Activated naive CD8-positive, alpha-beta T cell treated with anti-CD3 and anti-CD28 coated beads for 36 hours (primary cell): ENCODE measurements at regions not wholly inside any gene's neighbourhood (a gene's known extent, or its start where the extent isn't known, plus 50 kb on each side); places are given as distances from the start of the nearest gene placed in this dataset.
"Not testable (repeated sequence)": the region's sequence is repeated elsewhere in the genome, so short reads cannot be mapped to it uniquely, and the experiment has no call there.

Source experiments
- DNase-seq: peaks from one replicate; pipeline ENCODE4 v3.0.0; 2021
- H3K27ac Mint-ChIP-seq: one replicate; pipeline ENCODE4 v1.8.0; 2022; ENCODE audit warnings: mild to moderate bottlenecking, moderate library complexity, mixed read lengths
- H3K27me3 Mint-ChIP-seq: one replicate; pipeline ENCODE4 v1.8.0; 2022; ENCODE audit warnings: mild to moderate bottlenecking, mixed read lengths
- H3K36me3 Mint-ChIP-seq: one replicate; pipeline ENCODE4 v1.8.0; 2021; ENCODE audit warnings: mild to moderate bottlenecking, mixed read lengths
- H3K4me1 Mint-ChIP-seq: one replicate; pipeline ENCODE4 v1.8.0; 2021; ENCODE audit warnings: mixed read lengths
- H3K4me3 Mint-ChIP-seq: one replicate; pipeline ENCODE4 v1.8.0; 2022; ENCODE audit warnings: mild to moderate bottlenecking, moderate library complexity, mixed read lengths
- H3K9me3 Mint-ChIP-seq: one replicate; pipeline ENCODE4 v1.8.0; 2022; ENCODE audit warnings: mixed read lengths

- H3K4me1 Mint-ChIP-seq, H3K4me3 Mint-ChIP-seq, H3K9me3 Mint-ChIP-seq, H3K27ac Mint-ChIP-seq, H3K36me3 Mint-ChIP-seq, DNase-seq, H3K27me3 Mint-ChIP-seq: not testable (repeated sequence)
Observed at GRCh38 chr6:68056596-68056995, 578.5 kb upstream of the ADGRB3 start.

DNA sequence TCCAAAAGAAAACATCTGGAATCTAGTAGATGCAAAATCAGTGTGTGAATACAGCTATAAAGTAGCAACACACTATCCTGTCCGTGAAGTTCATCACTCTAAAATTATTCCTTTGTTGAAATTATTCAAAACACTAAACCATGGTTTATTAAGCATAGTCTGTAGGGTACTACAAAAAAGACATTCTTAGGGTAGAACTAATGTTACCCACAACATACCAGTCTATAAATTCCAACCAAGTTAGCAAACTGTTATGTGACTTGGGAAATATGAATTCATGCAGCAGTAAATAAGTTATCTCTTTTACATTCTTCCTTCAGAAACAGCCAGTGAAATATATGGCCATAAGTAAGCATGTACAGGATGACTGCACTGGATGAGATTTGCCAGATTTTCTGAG lies 580.3 kb upstream of the ADGRB3 start:
- H3K27me3 Mint-ChIP-seq: no peaks in the 10 kb centered on the region
- no peak overlapping the region for H3K4me3 Mint-ChIP-seq
- no peaks in the 10 kb centered on the region for H3K4me1 Mint-ChIP-seq
- peaks cover 1% of the 10 kb centered on the region for H3K9me3 Mint-ChIP-seq
- H3K27ac Mint-ChIP-seq: no peak overlapping the region
- no peak for DNase-seq
- no peaks in the 10 kb centered on the region for H3K36me3 Mint-ChIP-seq

DNA sequence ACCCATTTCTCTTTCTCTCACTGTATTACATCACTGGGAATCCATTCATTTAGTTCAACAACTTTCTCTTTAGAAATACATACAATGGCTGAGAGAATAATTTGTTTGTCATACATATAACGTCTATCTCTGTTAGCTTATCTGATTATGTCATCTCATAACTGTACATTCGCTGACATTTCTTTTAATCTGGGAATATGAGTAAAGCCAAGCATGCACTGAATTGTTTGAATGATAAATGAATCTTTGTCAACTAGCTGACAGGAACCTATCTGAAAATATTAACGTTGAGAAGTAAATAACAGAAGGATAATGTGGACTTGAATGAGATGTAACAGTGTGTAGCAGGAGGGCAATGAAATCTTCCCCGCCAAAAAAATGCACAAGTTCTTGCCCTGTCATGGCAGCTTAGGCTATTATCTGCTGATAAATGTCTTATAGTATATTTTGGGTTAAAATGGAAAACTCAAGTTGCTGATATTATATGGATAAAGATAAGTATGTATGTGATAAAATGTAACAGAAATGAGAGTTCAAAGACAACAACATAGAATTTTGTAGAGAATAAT lies 581.2 kb upstream of the ADGRB3 start:
- no peaks in the 10 kb centered on the region for H3K27me3 Mint-ChIP-seq
- no peaks in the 10 kb centered on the region for H3K36me3 Mint-ChIP-seq
- no peak overlapping the region for H3K27ac Mint-ChIP-seq
- no peak overlapping the region for H3K4me3 Mint-ChIP-seq
- no peak for DNase-seq
- peaks cover 1% of the 10 kb centered on the region for H3K9me3 Mint-ChIP-seq
- no peaks in the 10 kb centered on the region for H3K4me1 Mint-ChIP-seq

GRCh38 chr6:68052234-68052633 lies 582.8 kb upstream of the ADGRB3 start:
- Mint-ChIP-seq H3K36me3 (no peaks in the 10 kb centered on the region), H3K27me3 (no peaks in the 10 kb centered on the region), H3K9me3 (peaks cover 1% of the 10 kb centered on the region), H3K4me3 (no peak overlapping the region), H3K4me1 (no peaks in the 10 kb centered on the region), H3K27ac (no peak overlapping the region)
- no peak for DNase-seq

DNA sequence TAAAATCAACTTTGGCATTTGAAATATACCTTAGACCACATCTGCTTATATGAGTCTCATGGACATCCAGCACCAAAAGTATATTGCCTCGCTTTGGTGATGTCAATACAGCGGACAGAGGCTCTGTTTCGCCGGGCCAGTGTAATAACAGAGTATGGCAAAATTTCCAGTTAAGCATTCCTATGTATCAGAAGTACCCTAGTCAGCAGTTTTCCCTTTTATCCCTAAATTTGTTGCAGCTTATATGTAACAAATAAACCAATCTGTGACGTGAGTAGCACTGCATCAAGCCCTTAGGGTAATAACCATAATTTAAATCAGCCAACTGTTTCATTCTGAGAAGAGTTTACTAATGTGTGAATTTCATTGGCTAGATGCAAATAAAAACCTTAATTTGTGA lies 585.5 kb upstream of the ADGRB3 start:
- H3K36me3 Mint-ChIP-seq: no peaks in the 10 kb centered on the region
- no peak overlapping the region for H3K27ac Mint-ChIP-seq
- H3K4me1 Mint-ChIP-seq: no peaks in the 10 kb centered on the region
- no peak overlapping the region for H3K4me3 Mint-ChIP-seq
- DNase-seq: no peak
- peaks cover 1% of the 10 kb centered on the region for H3K9me3 Mint-ChIP-seq
- H3K27me3 Mint-ChIP-seq: no peaks in the 10 kb centered on the region

GRCh38 chr6:68046756-68047155 lies 588.3 kb upstream of the ADGRB3 start:
- H3K27me3 Mint-ChIP-seq: no peaks in the 10 kb centered on the region
- no peak overlapping the region for H3K4me3 Mint-ChIP-seq
- H3K9me3 Mint-ChIP-seq: peaks cover 1% of the 10 kb centered on the region
- no peaks in the 10 kb centered on the region for H3K4me1 Mint-ChIP-seq
- no peak overlapping the region for H3K27ac Mint-ChIP-seq
- no peaks in the 10 kb centered on the region for H3K36me3 Mint-ChIP-seq
- DNase-seq: no peak

DNA sequence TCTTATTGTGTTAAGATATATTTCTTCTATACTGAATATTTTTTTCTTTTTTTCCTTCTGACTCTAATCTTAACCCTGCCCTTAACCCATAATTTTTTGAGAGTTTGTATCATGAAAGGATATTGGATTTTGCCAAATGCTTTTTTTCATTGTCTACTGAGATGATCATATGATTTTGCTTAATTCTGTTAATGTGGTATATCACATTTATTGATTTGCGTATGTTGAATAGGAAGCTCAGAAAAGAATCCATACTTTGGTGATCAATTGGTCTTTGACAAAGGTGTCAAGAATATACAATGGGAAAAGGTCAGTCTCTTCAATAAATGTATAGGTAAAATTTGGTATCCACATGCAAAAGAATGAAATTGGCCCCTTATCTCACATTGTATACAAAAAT lies 588.8 kb upstream of the ADGRB3 start:
- H3K4me3 Mint-ChIP-seq: no peak overlapping the region
- H3K36me3 Mint-ChIP-seq: no peaks in the 10 kb centered on the region
- H3K4me1 Mint-ChIP-seq: no peaks in the 10 kb centered on the region
- no peaks in the 10 kb centered on the region for H3K27me3 Mint-ChIP-seq
- peaks cover 1% of the 10 kb centered on the region for H3K9me3 Mint-ChIP-seq
- no peak for DNase-seq
- no peak overlapping the region for H3K27ac Mint-ChIP-seq

- H3K27ac Mint-ChIP-seq: no peak overlapping the region
Observed at GRCh38 chr6:68045193-68045592, 589.9 kb upstream of the ADGRB3 start.

DNA sequence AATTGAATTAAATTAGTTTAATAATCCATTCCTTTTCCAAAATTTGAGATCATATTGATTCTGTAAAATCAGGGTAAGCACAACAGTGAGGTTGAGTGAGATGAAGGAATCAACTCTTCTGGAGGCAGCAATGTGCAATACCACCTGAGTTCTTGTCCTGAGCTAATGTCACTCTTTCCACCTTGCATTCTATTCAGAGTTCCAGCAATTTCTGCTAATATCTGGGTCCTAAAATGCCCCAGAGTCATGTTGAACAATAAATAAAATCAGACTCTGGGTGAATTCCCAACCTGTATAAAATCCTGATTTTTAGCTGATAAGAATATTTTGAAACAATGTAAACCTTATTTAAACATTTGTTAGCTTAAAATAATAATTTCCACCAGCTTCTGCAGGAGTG lies 590.8 kb upstream of the ADGRB3 start:
- no peak overlapping the region for H3K4me3 Mint-ChIP-seq
- no peak overlapping the region for H3K27ac Mint-ChIP-seq

More at GRCh38 chr6:68045193-68045592, 589.9 kb upstream of the ADGRB3 start:
- no peaks in the 10 kb centered on the region for H3K9me3 Mint-ChIP-seq
- DNase-seq: no peak
- H3K4me3 Mint-ChIP-seq: no peak overlapping the region
- H3K4me1 Mint-ChIP-seq: no peaks in the 10 kb centered on the region
- H3K36me3 Mint-ChIP-seq: no peaks in the 10 kb centered on the region
- no peaks in the 10 kb centered on the region for H3K27me3 Mint-ChIP-seq

DNA sequence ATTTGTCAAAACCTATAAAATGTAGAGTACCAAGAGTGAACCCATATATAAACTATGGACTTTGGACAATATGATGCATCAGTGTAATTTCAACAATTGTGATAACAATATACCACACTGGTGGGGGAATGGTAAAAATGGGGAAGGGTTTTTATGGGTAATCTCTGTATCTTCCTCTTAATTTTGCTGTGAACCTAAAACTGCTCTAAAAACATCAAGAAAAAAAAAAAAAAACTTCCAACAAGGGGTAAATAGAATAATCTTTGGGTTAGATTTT lies 592.0 kb upstream of the ADGRB3 start:
- no peaks in the 10 kb centered on the region for H3K4me1 Mint-ChIP-seq
- no peak overlapping the region for H3K4me3 Mint-ChIP-seq
- no peak overlapping the region for H3K27ac Mint-ChIP-seq
- DNase-seq: no peak
- no peaks in the 10 kb centered on the region for H3K36me3 Mint-ChIP-seq
- no peaks in the 10 kb centered on the region for H3K9me3 Mint-ChIP-seq
- H3K27me3 Mint-ChIP-seq: no peaks in the 10 kb centered on the region

More for the DNA sequence above, 590.8 kb upstream of the ADGRB3 start:
- DNase-seq: no peak
- H3K36me3 Mint-ChIP-seq: no peaks in the 10 kb centered on the region
- H3K9me3 Mint-ChIP-seq: no peaks in the 10 kb centered on the region
- no peaks in the 10 kb centered on the region for H3K27me3 Mint-ChIP-seq
- no peaks in the 10 kb centered on the region for H3K4me1 Mint-ChIP-seq

DNA sequence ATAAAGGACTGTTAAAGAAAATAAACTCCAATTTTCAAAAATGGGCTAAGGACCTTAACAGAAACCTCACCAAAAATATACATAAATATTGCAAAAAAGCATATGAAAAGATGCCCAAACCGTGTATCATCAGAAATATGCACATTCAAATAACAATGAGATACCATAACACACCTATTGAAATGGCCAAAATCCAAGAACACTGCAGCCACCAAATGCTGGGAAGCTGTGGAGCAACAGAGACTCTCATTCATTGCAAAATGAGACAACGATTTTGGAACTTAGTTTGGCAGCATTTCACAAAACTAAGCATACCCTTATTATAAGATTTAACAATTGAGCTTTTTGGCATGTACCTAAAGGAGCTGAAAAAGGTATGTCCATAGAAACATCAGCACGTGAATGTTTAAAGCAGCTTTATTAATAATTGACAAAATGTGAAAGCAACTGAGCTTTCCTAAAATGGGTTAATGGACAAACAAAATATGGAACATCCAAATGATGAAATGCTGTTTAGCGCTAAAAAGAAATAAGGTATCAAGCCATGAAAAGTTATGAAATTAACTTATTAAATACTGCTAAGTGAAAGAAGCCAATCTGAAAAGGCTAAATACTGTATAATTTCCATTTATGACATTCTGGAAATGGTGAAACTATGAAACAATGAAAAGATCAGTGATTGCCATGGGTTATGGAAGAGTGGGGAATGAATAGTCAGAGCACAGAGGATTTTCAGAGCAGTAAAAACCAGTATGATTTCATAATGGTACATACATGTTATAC lies 592.6 kb upstream of the ADGRB3 start:
- Mint-ChIP-seq H3K36me3 (no peaks in the 10 kb centered on the region), H3K9me3 (no peaks in the 10 kb centered on the region), H3K4me1 (no peaks in the 10 kb centered on the region), H3K27me3 (no peaks in the 10 kb centered on the region), H3K4me3 (no peak overlapping the region), H3K27ac (no peak overlapping the region)
- no peak for DNase-seq

- H3K4me1 Mint-ChIP-seq: no peaks in the 10 kb centered on the region
- no peaks in the 10 kb centered on the region for H3K9me3 Mint-ChIP-seq
- no peaks in the 10 kb centered on the region for H3K27me3 Mint-ChIP-seq
- no peak overlapping the region for H3K4me3 Mint-ChIP-seq
- H3K36me3 Mint-ChIP-seq: no peaks in the 10 kb centered on the region
- no peak for DNase-seq
- H3K27ac Mint-ChIP-seq: no peak overlapping the region
Observed at GRCh38 chr6:68040780-68041179, 594.3 kb upstream of the ADGRB3 start.

- no peak for DNase-seq
- H3K27ac Mint-ChIP-seq: no peak overlapping the region
- no peaks in the 10 kb centered on the region for H3K36me3 Mint-ChIP-seq
- H3K27me3 Mint-ChIP-seq: no peaks in the 10 kb centered on the region
- no peaks in the 10 kb centered on the region for H3K9me3 Mint-ChIP-seq
- H3K4me3 Mint-ChIP-seq: no peak overlapping the region
- no peaks in the 10 kb centered on the region for H3K4me1 Mint-ChIP-seq
Observed at GRCh38 chr6:68040312-68040778, 594.7 kb upstream of the ADGRB3 start.

- Mint-ChIP-seq H3K4me1 (no peaks in the 10 kb centered on the region), H3K27ac (no peak overlapping the region), H3K4me3 (no peak overlapping the region), H3K9me3 (no peaks in the 10 kb centered on the region), H3K36me3 (no peaks in the 10 kb centered on the region), H3K27me3 (no peaks in the 10 kb centered on the region)
- DNase-seq: no peak
Observed at GRCh38 chr6:68039641-68040311, 595.3 kb upstream of the ADGRB3 start.

DNA sequence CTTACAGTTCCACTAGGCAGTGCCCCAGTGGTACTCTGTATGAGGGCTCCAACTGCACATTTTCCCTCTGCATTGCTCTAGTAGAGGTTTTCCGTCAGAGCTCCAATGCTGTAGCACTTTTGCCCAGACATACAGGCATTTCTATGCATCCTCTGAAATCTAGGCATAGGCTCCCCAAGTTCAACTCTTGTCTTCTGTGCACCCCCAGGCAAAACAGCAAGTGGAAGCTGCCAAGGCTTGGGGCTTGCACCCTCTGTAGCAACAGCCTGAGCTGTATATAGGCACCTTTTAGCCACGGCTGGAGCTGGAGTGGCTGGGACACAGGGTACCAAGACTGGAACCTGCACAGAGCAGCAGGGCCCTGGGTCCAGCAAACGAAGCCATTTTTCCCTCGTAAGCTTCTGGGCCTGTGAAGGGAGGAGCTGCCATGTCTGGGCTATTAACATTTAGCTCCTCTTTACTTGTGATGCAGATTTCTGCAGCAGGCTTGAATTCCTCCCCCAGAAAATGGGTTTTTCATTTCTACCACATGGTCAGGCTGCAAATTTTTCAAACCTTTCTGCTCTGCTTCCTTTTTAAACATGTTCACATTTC lies 596.2 kb upstream of the ADGRB3 start:
- Mint-ChIP-seq H3K27me3 (no peaks in the 10 kb centered on the region), H3K27ac (no peak overlapping the region), H3K4me1 (no peaks in the 10 kb centered on the region), H3K4me3 (no peak overlapping the region), H3K36me3 (no peaks in the 10 kb centered on the region), H3K9me3 (no peaks in the 10 kb centered on the region)
- DNase-seq: no peak
